ENCODE measurements at regions not wholly inside any gene's neighbourhood (a gene's known extent, or its start where the extent isn't known, plus 50 kb on each side); places are given as distances from the start of the nearest gene placed in this dataset.

- TF ChIP-seq CTCF (tag by site-specific recombination; IDR thresholded peaks at IDR 0.05) (no peak), YY1 (tag by site-specific recombination; IDR thresholded peaks at IDR 0.05) (no peak), ZNF366 (tag by site-specific recombination; conservative IDR thresholded peaks at IDR 0.05) (no peak)
- TF ChIP-seq, protein P1, sequence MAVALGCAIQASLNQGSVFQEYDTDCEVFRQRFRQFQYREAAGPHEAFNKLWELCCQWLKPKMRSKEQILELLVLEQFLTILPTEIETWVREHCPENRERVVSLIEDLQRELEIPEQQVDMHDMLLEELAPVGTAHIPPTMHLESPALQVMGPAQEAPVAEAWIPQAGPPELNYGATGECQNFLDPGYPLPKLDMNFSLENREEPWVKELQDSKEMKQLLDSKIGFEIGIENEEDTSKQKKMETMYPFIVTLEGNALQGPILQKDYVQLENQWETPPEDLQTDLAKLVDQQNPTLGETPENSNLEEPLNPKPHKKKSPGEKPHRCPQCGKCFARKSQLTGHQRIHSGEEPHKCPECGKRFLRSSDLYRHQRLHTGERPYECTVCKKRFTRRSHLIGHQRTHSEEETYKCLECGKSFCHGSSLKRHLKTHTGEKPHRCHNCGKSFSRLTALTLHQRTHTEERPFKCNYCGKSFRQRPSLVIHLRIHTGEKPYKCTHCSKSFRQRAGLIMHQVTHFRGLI (tag by site-specific recombination; IDR thresholded peaks at IDR 0.05): no peak
Measured at GRCh38 chr3:84074767-84075166, 884.0 kb upstream of the CADM2 start.

Data from HEK293 (cell line).